ENCODE measurements at regions not wholly inside any gene's neighbourhood (a gene's known extent, or its start where the extent isn't known, plus 50 kb on each side); places are given as distances from the start of the nearest gene placed in this dataset.

- DNase-seq (ENCODE audit: low read depth, low spot score), result no peak
- no peak overlapping the region for H3K9ac ChIP-seq (ENCODE audit: insufficient read length, low read depth)
- no peaks in the 10 kb centered on the region for H3K4me1 ChIP-seq (ENCODE audit: insufficient read depth, insufficient read length)
- H3K4me3 ChIP-seq (ENCODE audit: insufficient read length, low read depth), result no peak overlapping the region
- TF ChIP-seq YY1 (IDR thresholded peaks at IDR 0.05; ENCODE audit: insufficient read depth, insufficient read length) (no peak), ZNF274 (IDR thresholded peaks at IDR 0.05; ENCODE audit: low read depth, low read length) (no peak), SUZ12 (IDR thresholded peaks at IDR 0.05; ENCODE audit: extremely low read depth, insufficient read depth, insufficient read length) (no peak)
- H3K9me3 ChIP-seq (ENCODE audit: insufficient read depth, low read length), result peaks cover 8% of the 10 kb centered on the region; the same call in 1 of the 2 replicates
- no peaks in the 10 kb centered on the region for H3K27me3 ChIP-seq (ENCODE audit: insufficient read depth, insufficient read length)
- H3K36me3 ChIP-seq (ENCODE audit: insufficient read depth, insufficient read length, low read length), result no peaks in the 10 kb centered on the region
These were observed 198.9 kb upstream of the PTGFR start for GRCh38 chr1:78291872-78292271.

- no peaks in the 10 kb centered on the region for H3K4me1 ChIP-seq (ENCODE audit: insufficient read depth, insufficient read length)
- no peak for DNase-seq (ENCODE audit: low read depth, low spot score)
- no peak overlapping the region for H3K9ac ChIP-seq (ENCODE audit: insufficient read length, low read depth)
- H3K4me3 ChIP-seq (ENCODE audit: insufficient read length, low read depth), result no peak overlapping the region
- peaks cover 8% of the 10 kb centered on the region; the same call in 1 of the 2 replicates for H3K9me3 ChIP-seq (ENCODE audit: insufficient read depth, low read length)
- no peaks in the 10 kb centered on the region for H3K27me3 ChIP-seq (ENCODE audit: insufficient read depth, insufficient read length)
- TF ChIP-seq ZNF274 (IDR thresholded peaks at IDR 0.05; ENCODE audit: low read depth, low read length) (no peak), SUZ12 (IDR thresholded peaks at IDR 0.05; ENCODE audit: extremely low read depth, insufficient read depth, insufficient read length) (no peak)
- no peaks in the 10 kb centered on the region for H3K36me3 ChIP-seq (ENCODE audit: insufficient read depth, insufficient read length, low read length)
These were observed 198.4 kb upstream of the PTGFR start for GRCh38 chr1:78292361-78292760.

- TF ChIP-seq ZNF274 (IDR thresholded peaks at IDR 0.05; ENCODE audit: low read depth, low read length) (no peak), YY1 (IDR thresholded peaks at IDR 0.05; ENCODE audit: insufficient read depth, insufficient read length) (no peak), SUZ12 (IDR thresholded peaks at IDR 0.05; ENCODE audit: extremely low read depth, insufficient read depth, insufficient read length) (no peak)
- Histone ChIP-seq H3K9ac (ENCODE audit: insufficient read length, low read depth) (no peak overlapping the region), H3K9me3 (ENCODE audit: insufficient read depth, low read length) (peaks cover 8% of the 10 kb centered on the region; the same call in 1 of the 2 replicates), H3K4me1 (ENCODE audit: insufficient read depth, insufficient read length) (no peaks in the 10 kb centered on the region), H3K4me3 (ENCODE audit: insufficient read length, low read depth) (no peak overlapping the region), H3K27me3 (ENCODE audit: insufficient read depth, insufficient read length) (no peaks in the 10 kb centered on the region), H3K36me3 (ENCODE audit: insufficient read depth, insufficient read length, low read length) (no peaks in the 10 kb centered on the region)
- DNase-seq (ENCODE audit: low read depth, low spot score), result no peak
These were observed 192.9 kb upstream of the PTGFR start for GRCh38 chr1:78297836-78298235.

- H3K36me3 ChIP-seq (ENCODE audit: insufficient read depth, insufficient read length, low read length), result no peaks in the 10 kb centered on the region
- TF ChIP-seq YY1 (IDR thresholded peaks at IDR 0.05; ENCODE audit: insufficient read depth, insufficient read length) (no peak), SUZ12 (IDR thresholded peaks at IDR 0.05; ENCODE audit: extremely low read depth, insufficient read depth, insufficient read length) (no peak), ZNF274 (IDR thresholded peaks at IDR 0.05; ENCODE audit: low read depth, low read length) (no peak)
- H3K4me3 ChIP-seq (ENCODE audit: insufficient read length, low read depth), result no peak overlapping the region
- H3K27me3 ChIP-seq (ENCODE audit: insufficient read depth, insufficient read length), result no peaks in the 10 kb centered on the region
- no peak for DNase-seq (ENCODE audit: low read depth, low spot score)
- peaks cover 8% of the 10 kb centered on the region; the same call in 1 of the 2 replicates for H3K9me3 ChIP-seq (ENCODE audit: insufficient read depth, low read length)
- no peak overlapping the region for H3K9ac ChIP-seq (ENCODE audit: insufficient read length, low read depth)
- no peaks in the 10 kb centered on the region for H3K4me1 ChIP-seq (ENCODE audit: insufficient read depth, insufficient read length)
These were observed 192.4 kb upstream of the PTGFR start for GRCh38 chr1:78298349-78298748.

- no peak overlapping the region for H3K4me3 ChIP-seq (ENCODE audit: insufficient read length, low read depth)
- H3K4me1 ChIP-seq (ENCODE audit: insufficient read depth, insufficient read length), result no peaks in the 10 kb centered on the region
- no peaks in the 10 kb centered on the region for H3K27me3 ChIP-seq (ENCODE audit: insufficient read depth, insufficient read length)
- H3K9me3 ChIP-seq (ENCODE audit: insufficient read depth, low read length), result no peaks in the 10 kb centered on the region
- no peak for TF ChIP-seq ZNF274 (IDR thresholded peaks at IDR 0.05; ENCODE audit: low read depth, low read length)
- TF ChIP-seq YY1 (IDR thresholded peaks at IDR 0.05; ENCODE audit: insufficient read depth, insufficient read length), result no peak
- no peak for TF ChIP-seq SUZ12 (IDR thresholded peaks at IDR 0.05; ENCODE audit: extremely low read depth, insufficient read depth, insufficient read length)
- H3K9ac ChIP-seq (ENCODE audit: insufficient read length, low read depth), result no peak overlapping the region
- no peaks in the 10 kb centered on the region for H3K36me3 ChIP-seq (ENCODE audit: insufficient read depth, insufficient read length, low read length)
- no peak for DNase-seq (ENCODE audit: low read depth, low spot score)
These were observed 189.6 kb upstream of the PTGFR start for GRCh38 chr1:78301141-78301540.

GRCh38 chr1:78303620-78304019 lies 187.2 kb upstream of the PTGFR start:
- H3K9me3 ChIP-seq (ENCODE audit: insufficient read depth, low read length), result no peaks in the 10 kb centered on the region
- H3K36me3 ChIP-seq (ENCODE audit: insufficient read depth, insufficient read length, low read length), result no peaks in the 10 kb centered on the region
- H3K27me3 ChIP-seq (ENCODE audit: insufficient read depth, insufficient read length), result no peaks in the 10 kb centered on the region
- H3K4me3 ChIP-seq (ENCODE audit: insufficient read length, low read depth), result no peak overlapping the region
- no peak overlapping the region for H3K9ac ChIP-seq (ENCODE audit: insufficient read length, low read depth)
- no peak for DNase-seq (ENCODE audit: low read depth, low spot score)
- H3K4me1 ChIP-seq (ENCODE audit: insufficient read depth, insufficient read length), result no peaks in the 10 kb centered on the region
- no peak for TF ChIP-seq ZNF274 (IDR thresholded peaks at IDR 0.05; ENCODE audit: low read depth, low read length)
- TF ChIP-seq SUZ12 (IDR thresholded peaks at IDR 0.05; ENCODE audit: extremely low read depth, insufficient read depth, insufficient read length), result no peak
- no peak for TF ChIP-seq YY1 (IDR thresholded peaks at IDR 0.05; ENCODE audit: insufficient read depth, insufficient read length)

- Histone ChIP-seq H3K27me3 (ENCODE audit: insufficient read depth, insufficient read length) (no peaks in the 10 kb centered on the region), H3K4me1 (ENCODE audit: insufficient read depth, insufficient read length) (no peaks in the 10 kb centered on the region), H3K4me3 (ENCODE audit: insufficient read length, low read depth) (no peak overlapping the region), H3K9ac (ENCODE audit: insufficient read length, low read depth) (no peak overlapping the region), H3K36me3 (ENCODE audit: insufficient read depth, insufficient read length, low read length) (no peaks in the 10 kb centered on the region), H3K9me3 (ENCODE audit: insufficient read depth, low read length) (peaks cover 2% of the 10 kb centered on the region; the same call in 1 of the 2 replicates)
- no peak for TF ChIP-seq SUZ12 (IDR thresholded peaks at IDR 0.05; ENCODE audit: extremely low read depth, insufficient read depth, insufficient read length)
- no peak for TF ChIP-seq ZNF274 (IDR thresholded peaks at IDR 0.05; ENCODE audit: low read depth, low read length)
- TF ChIP-seq YY1 (IDR thresholded peaks at IDR 0.05; ENCODE audit: insufficient read depth, insufficient read length), result no peak
- DNase-seq (ENCODE audit: low read depth, low spot score), result no peak
These were observed 186.4 kb upstream of the PTGFR start for GRCh38 chr1:78304341-78304740.
